ENCODE measurements at regions not wholly inside any gene's neighbourhood (a gene's known extent, or its start where the extent isn't known, plus 50 kb on each side); places are given as distances from the start of the nearest gene placed in this dataset.

GRCh38 chr21:31489014-31489413 lies 145.0 kb upstream of the TIAM1 start:
- peaks cover 4% of the 10 kb centered on the region for H3K36me3 Mint-ChIP-seq (ENCODE audit: insufficient read depth)
- peaks cover 22% of the 10 kb centered on the region for H3K4me1 Mint-ChIP-seq (ENCODE audit: low read depth)

GRCh38 chr21:31484219-31484618 lies 140.2 kb upstream of the TIAM1 start:
- H3K9me3 Mint-ChIP-seq (ENCODE audit: low read depth) = peaks cover 20% of the 10 kb centered on the region
- no peak for TF ChIP-seq CTCF (IDR thresholded peaks at IDR 0.05; ENCODE audit: unreplicated experiment)
- no peak overlapping the region for H3K27ac Mint-ChIP-seq
- DNase-seq (ENCODE audit: low spot score, unreplicated experiment) = no peak
- H3K36me3 Mint-ChIP-seq (ENCODE audit: insufficient read depth) = peaks cover 9% of the 10 kb centered on the region
- no peaks in the 10 kb centered on the region for H3K27me3 Mint-ChIP-seq
- H3K4me1 Mint-ChIP-seq (ENCODE audit: low read depth) = no peaks in the 10 kb centered on the region
- H3K4me3 Mint-ChIP-seq (ENCODE audit: low read depth) = no peak overlapping the region

More at GRCh38 chr21:31489014-31489413, 145.0 kb upstream of the TIAM1 start:
- TF ChIP-seq CTCF (IDR thresholded peaks at IDR 0.05; ENCODE audit: unreplicated experiment) = no peak
- Mint-ChIP-seq H3K27me3 (no peaks in the 10 kb centered on the region), H3K9me3 (ENCODE audit: low read depth) (peaks cover 12% of the 10 kb centered on the region), H3K27ac (no peak overlapping the region), H3K4me3 (ENCODE audit: low read depth) (no peak overlapping the region)
- DNase-seq (ENCODE audit: low spot score, unreplicated experiment) = no peak

GRCh38 chr21:31483146-31483545 lies 139.1 kb upstream of the TIAM1 start:
- Mint-ChIP-seq H3K4me1 (ENCODE audit: low read depth) (no peaks in the 10 kb centered on the region), H3K4me3 (ENCODE audit: low read depth) (no peak overlapping the region), H3K36me3 (ENCODE audit: insufficient read depth) (peaks cover 9% of the 10 kb centered on the region), H3K27me3 (no peaks in the 10 kb centered on the region), H3K27ac (no peak overlapping the region), H3K9me3 (ENCODE audit: low read depth) (peaks cover 20% of the 10 kb centered on the region)
- no peak for TF ChIP-seq CTCF (IDR thresholded peaks at IDR 0.05; ENCODE audit: unreplicated experiment)
- no peak for DNase-seq (ENCODE audit: low spot score, unreplicated experiment)

- Mint-ChIP-seq H3K27ac (no peak overlapping the region), H3K4me1 (ENCODE audit: low read depth) (no peaks in the 10 kb centered on the region), H3K36me3 (ENCODE audit: insufficient read depth) (peaks cover 9% of the 10 kb centered on the region), H3K27me3 (no peaks in the 10 kb centered on the region), H3K9me3 (ENCODE audit: low read depth) (peaks cover 20% of the 10 kb centered on the region), H3K4me3 (ENCODE audit: low read depth) (no peak overlapping the region)
- TF ChIP-seq CTCF (IDR thresholded peaks at IDR 0.05; ENCODE audit: unreplicated experiment) = no peak
- DNase-seq (ENCODE audit: low spot score, unreplicated experiment) = no peak
Measured at GRCh38 chr21:31482460-31482859, 138.4 kb upstream of the TIAM1 start.

- no peak overlapping the region for H3K27ac Mint-ChIP-seq
- no peaks in the 10 kb centered on the region for H3K27me3 Mint-ChIP-seq
- peaks cover 4% of the 10 kb centered on the region for H3K4me1 Mint-ChIP-seq (ENCODE audit: low read depth)
- peaks cover 7% of the 10 kb centered on the region for H3K36me3 Mint-ChIP-seq (ENCODE audit: insufficient read depth)
- DNase-seq (ENCODE audit: low spot score, unreplicated experiment) = no peak
- no peak for TF ChIP-seq CTCF (IDR thresholded peaks at IDR 0.05; ENCODE audit: unreplicated experiment)
- H3K4me3 Mint-ChIP-seq (ENCODE audit: low read depth) = no peak overlapping the region
- H3K9me3 Mint-ChIP-seq (ENCODE audit: low read depth) = peaks cover 14% of the 10 kb centered on the region
Measured at GRCh38 chr21:31480228-31480627, 136.2 kb upstream of the TIAM1 start.

All from progenitor cell of endocrine pancreas (in vitro differentiated cells).